ENCODE measurements at regions not wholly inside any gene's neighbourhood (a gene's known extent, or its start where the extent isn't known, plus 50 kb on each side); places are given as distances from the start of the nearest gene placed in this dataset.

DNA sequence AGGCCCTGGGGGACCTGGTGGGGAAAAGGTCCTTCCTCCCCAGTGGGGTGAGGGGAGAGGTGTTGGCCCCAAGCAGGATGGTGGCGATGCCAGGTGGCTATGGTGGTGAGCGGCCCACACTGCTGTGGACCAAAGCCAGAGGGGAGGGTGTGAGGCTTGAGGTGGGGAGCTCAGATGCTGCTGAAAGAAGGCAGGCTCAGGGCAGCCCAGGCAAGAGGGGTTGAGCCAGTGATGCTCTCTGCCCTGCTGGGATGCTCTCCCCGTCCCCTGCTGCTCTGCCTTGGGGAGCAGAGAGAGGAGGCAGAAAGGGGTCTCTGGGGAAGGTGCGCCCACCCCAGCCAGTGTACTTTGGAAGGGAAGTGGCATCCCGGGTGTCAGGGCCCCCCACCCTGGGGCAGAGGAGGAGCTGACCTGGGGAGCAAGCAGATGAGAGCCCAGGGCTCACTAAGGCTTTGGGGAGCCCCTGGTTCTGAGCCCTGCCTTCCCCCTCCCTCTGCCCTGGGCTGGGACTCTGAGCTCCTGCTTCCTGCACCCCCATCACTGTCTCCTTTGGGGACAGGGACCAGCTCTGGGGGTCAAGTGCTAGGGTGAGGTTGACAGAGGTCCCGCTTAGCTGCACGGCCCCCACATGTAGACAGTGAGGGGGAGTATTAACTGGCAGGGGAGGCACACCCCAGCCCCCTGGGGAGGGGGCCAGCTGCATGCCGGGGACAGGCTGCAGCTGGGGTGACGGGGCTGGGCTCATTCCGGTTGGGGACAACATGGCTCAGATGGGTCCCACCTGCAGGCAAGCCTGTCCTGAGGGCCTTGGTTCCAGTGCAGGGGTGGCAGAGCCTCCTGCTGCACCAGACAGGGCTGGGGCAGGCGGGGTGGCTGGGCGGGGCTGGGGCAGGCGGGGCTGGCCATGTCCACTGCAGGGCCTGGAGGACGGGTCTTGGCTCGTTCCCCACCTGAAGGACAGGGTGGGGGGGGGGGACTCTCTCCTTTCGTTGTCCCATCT is 124.4 kb downstream of the KIF26A start:
- Histone ChIP-seq H3K36me3 (ENCODE audit: control insufficient read depth in 4 of 4, insufficient read depth in 3 of 4, low read depth in 1 of 4, low read length in 3 of 4) (no peaks in the 10 kb centered on the region), H3K9ac (ENCODE audit: low read depth in 1 of 2, low read length in 2 of 2) (no peak overlapping the region), H3K27me3 (ENCODE audit: control insufficient read depth in 4 of 4, insufficient read depth in 4 of 4, low read length in 3 of 4) (no peaks in the 10 kb centered on the region), H3K4me1 (ENCODE audit: control insufficient read depth in 4 of 4, insufficient read depth in 4 of 4, low read length in 3 of 4) (no peaks in the 10 kb centered on the region), H3K9me3 (ENCODE audit: control insufficient read depth in 4 of 4, low read length in 3 of 4) (no peaks in the 10 kb centered on the region), H3K27ac (ENCODE audit: low read depth in 1 of 2, low read length in 2 of 2) (no peak overlapping the region), H3K4me3 (ENCODE audit: low read depth in 1 of 3, low read length in 3 of 3) (no peak overlapping the region)
- peak; percentile 20 for DNase-seq (ENCODE audit: low spot score)
- WGBS = 86% methylated on average over 16 of the region's 16 CpGs
- no peak for TF ChIP-seq FOXA1 (IDR thresholded peaks at IDR 0.05)
- no peak for TF ChIP-seq GABPA (IDR thresholded peaks at IDR 0.05 in 1 of 2, conservative IDR thresholded peaks at IDR 0.05 in 1 of 2)
- TF ChIP-seq JUND (IDR thresholded peaks at IDR 0.05) = no peak
- TF ChIP-seq, protein P1, sequence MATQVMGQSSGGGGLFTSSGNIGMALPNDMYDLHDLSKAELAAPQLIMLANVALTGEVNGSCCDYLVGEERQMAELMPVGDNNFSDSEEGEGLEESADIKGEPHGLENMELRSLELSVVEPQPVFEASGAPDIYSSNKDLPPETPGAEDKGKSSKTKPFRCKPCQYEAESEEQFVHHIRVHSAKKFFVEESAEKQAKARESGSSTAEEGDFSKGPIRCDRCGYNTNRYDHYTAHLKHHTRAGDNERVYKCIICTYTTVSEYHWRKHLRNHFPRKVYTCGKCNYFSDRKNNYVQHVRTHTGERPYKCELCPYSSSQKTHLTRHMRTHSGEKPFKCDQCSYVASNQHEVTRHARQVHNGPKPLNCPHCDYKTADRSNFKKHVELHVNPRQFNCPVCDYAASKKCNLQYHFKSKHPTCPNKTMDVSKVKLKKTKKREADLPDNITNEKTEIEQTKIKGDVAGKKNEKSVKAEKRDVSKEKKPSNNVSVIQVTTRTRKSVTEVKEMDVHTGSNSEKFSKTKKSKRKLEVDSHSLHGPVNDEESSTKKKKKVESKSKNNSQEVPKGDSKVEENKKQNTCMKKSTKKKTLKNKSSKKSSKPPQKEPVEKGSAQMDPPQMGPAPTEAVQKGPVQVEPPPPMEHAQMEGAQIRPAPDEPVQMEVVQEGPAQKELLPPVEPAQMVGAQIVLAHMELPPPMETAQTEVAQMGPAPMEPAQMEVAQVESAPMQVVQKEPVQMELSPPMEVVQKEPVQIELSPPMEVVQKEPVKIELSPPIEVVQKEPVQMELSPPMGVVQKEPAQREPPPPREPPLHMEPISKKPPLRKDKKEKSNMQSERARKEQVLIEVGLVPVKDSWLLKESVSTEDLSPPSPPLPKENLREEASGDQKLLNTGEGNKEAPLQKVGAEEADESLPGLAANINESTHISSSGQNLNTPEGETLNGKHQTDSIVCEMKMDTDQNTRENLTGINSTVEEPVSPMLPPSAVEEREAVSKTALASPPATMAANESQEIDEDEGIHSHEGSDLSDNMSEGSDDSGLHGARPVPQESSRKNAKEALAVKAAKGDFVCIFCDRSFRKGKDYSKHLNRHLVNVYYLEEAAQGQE (IDR thresholded peaks at IDR 0.05) = no peak
- TF ChIP-seq, protein P2, sequence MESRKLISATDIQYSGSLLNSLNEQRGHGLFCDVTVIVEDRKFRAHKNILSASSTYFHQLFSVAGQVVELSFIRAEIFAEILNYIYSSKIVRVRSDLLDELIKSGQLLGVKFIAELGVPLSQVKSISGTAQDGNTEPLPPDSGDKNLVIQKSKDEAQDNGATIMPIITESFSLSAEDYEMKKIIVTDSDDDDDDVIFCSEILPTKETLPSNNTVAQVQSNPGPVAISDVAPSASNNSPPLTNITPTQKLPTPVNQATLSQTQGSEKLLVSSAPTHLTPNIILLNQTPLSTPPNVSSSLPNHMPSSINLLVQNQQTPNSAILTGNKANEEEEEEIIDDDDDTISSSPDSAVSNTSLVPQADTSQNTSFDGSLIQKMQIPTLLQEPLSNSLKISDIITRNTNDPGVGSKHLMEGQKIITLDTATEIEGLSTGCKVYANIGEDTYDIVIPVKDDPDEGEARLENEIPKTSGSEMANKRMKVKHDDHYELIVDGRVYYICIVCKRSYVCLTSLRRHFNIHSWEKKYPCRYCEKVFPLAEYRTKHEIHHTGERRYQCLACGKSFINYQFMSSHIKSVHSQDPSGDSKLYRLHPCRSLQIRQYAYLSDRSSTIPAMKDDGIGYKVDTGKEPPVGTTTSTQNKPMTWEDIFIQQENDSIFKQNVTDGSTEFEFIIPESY (IDR thresholded peaks at IDR 0.05) = no peak
- no peak for TF ChIP-seq FOXA2 (IDR thresholded peaks at IDR 0.05)
- TF ChIP-seq, protein P3, sequence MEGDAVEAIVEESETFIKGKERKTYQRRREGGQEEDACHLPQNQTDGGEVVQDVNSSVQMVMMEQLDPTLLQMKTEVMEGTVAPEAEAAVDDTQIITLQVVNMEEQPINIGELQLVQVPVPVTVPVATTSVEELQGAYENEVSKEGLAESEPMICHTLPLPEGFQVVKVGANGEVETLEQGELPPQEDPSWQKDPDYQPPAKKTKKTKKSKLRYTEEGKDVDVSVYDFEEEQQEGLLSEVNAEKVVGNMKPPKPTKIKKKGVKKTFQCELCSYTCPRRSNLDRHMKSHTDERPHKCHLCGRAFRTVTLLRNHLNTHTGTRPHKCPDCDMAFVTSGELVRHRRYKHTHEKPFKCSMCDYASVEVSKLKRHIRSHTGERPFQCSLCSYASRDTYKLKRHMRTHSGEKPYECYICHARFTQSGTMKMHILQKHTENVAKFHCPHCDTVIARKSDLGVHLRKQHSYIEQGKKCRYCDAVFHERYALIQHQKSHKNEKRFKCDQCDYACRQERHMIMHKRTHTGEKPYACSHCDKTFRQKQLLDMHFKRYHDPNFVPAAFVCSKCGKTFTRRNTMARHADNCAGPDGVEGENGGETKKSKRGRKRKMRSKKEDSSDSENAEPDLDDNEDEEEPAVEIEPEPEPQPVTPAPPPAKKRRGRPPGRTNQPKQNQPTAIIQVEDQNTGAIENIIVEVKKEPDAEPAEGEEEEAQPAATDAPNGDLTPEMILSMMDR (IDR thresholded peaks at IDR 0.05; ENCODE audit: low read depth, low read length, missing input control) = no peak
- TF ChIP-seq RXRA (IDR thresholded peaks at IDR 0.05) = no peak
- TF ChIP-seq HNF4G (IDR thresholded peaks at IDR 0.05) = no peak
- TF ChIP-seq RAD21 (IDR thresholded peaks at IDR 0.05) = no peak
- TF ChIP-seq EGR1 (IDR thresholded peaks at IDR 0.05; ENCODE audit: low read depth in 2 of 2) = no peak
- TF ChIP-seq, protein P4, sequence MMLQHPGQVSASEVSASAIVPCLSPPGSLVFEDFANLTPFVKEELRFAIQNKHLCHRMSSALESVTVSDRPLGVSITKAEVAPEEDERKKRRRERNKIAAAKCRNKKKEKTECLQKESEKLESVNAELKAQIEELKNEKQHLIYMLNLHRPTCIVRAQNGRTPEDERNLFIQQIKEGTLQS (IDR thresholded peaks at IDR 0.05) = no peak
- TF ChIP-seq YY1 (IDR thresholded peaks at IDR 0.05) = no peak
- TF ChIP-seq HNF4A (conservative IDR thresholded peaks at IDR 0.05) = no peak
- no peak for TF ChIP-seq NR2F2 (IDR thresholded peaks at IDR 0.05)
- TF ChIP-seq, protein P5, sequence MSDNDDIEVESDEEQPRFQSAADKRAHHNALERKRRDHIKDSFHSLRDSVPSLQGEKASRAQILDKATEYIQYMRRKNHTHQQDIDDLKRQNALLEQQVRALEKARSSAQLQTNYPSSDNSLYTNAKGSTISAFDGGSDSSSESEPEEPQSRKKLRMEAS (IDR thresholded peaks at IDR 0.05) = no peak
- TF ChIP-seq TAF1 (conservative IDR thresholded peaks at IDR 0.05) = no peak
- TF ChIP-seq SP1 (IDR thresholded peaks at IDR 0.05) = no peak
